Astrocyte (in vitro differentiated cells and primary cell): ENCODE measurements at regions not wholly inside any gene's neighbourhood (a gene's known extent, or its start where the extent isn't known, plus 50 kb on each side); places are given as distances from the start of the nearest gene placed in this dataset.

Experiments used
- EZH2 ChIP-seq: IDR thresholded peaks from 2 replicates; pipeline ENCODE4 v1.6.1; 2012; ENCODE audit warnings: mild to moderate bottlenecking, low read length, inconsistent platforms; ENCODE audit not compliant: insufficient read depth
- TF ChIP-seq, protein P1 (sequence below): IDR thresholded peaks from 2 replicates; pipeline ENCODE4 v1.5.1; 2011; ENCODE audit warnings: low read depth, mild to moderate bottlenecking, inconsistent platforms, low read length, moderate library complexity; ENCODE audit not compliant: insufficient read depth

- TF ChIP-seq EZH2 = no peak
- TF ChIP-seq, protein P1, sequence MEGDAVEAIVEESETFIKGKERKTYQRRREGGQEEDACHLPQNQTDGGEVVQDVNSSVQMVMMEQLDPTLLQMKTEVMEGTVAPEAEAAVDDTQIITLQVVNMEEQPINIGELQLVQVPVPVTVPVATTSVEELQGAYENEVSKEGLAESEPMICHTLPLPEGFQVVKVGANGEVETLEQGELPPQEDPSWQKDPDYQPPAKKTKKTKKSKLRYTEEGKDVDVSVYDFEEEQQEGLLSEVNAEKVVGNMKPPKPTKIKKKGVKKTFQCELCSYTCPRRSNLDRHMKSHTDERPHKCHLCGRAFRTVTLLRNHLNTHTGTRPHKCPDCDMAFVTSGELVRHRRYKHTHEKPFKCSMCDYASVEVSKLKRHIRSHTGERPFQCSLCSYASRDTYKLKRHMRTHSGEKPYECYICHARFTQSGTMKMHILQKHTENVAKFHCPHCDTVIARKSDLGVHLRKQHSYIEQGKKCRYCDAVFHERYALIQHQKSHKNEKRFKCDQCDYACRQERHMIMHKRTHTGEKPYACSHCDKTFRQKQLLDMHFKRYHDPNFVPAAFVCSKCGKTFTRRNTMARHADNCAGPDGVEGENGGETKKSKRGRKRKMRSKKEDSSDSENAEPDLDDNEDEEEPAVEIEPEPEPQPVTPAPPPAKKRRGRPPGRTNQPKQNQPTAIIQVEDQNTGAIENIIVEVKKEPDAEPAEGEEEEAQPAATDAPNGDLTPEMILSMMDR = no peak
Observed at GRCh38 chr6:19036196-19036555, 649.0 kb downstream of the RNF144B start.
